ENCODE measurements at regions not wholly inside any gene's neighbourhood (a gene's known extent, or its start where the extent isn't known, plus 50 kb on each side); places are given as distances from the start of the nearest gene placed in this dataset.

- no peaks in the 10 kb centered on the region for H3K27me3 ChIP-seq (replicated peaks; ENCODE audit: insufficient read depth)
- H3K4me3 ChIP-seq = no peak overlapping the region
- TF ChIP-seq POLR2AphosphoS5 (IDR thresholded peaks at IDR 0.05) = no peak
- no peak for TF ChIP-seq POLR2A (IDR thresholded peaks at IDR 0.05)
- no peak for TF ChIP-seq CTCF (IDR thresholded peaks at IDR 0.05)
- DNase-seq (ENCODE audit: low spot score) = no peak
- no peaks in the 10 kb centered on the region for H3K36me3 ChIP-seq
- H3K9me3 ChIP-seq = no peaks in the 10 kb centered on the region
- no peaks in the 10 kb centered on the region for H3K4me1 ChIP-seq (replicated peaks)
- H3K27ac ChIP-seq = no peak overlapping the region
- 84% methylated on average over 1 of the region's 1 CpG for WGBS
- intact Hi-C loops (cut with DNase I) = no loop called here
These were observed 132.4 kb downstream of the FAR1 start for GRCh38 chr11:13800901-13801300.

- TF ChIP-seq CTCF (IDR thresholded peaks at IDR 0.05) = no peak
- no peak for TF ChIP-seq POLR2A (IDR thresholded peaks at IDR 0.05)
- TF ChIP-seq POLR2AphosphoS5 (IDR thresholded peaks at IDR 0.05) = no peak
- WGBS = 69% methylated on average over 2 of the region's 2 CpGs
These were observed 144.2 kb upstream of the SPON1 start for GRCh38 chr11:13818325-13818724.

GRCh38 chr11:13826505-13827278 lies 135.8 kb upstream of the SPON1 start:
- Histone ChIP-seq H3K4me3 (no peak overlapping the region), H3K27me3 (replicated peaks; ENCODE audit: insufficient read depth) (no peaks in the 10 kb centered on the region), H3K36me3 (no peaks in the 10 kb centered on the region), H3K4me1 (replicated peaks) (no peaks in the 10 kb centered on the region), H3K9me3 (no peaks in the 10 kb centered on the region), H3K27ac (no peak overlapping the region)
- intact Hi-C loops (cut with DNase I) = no loop called here
- no peak for DNase-seq (ENCODE audit: low spot score)
- no peak for TF ChIP-seq POLR2A (IDR thresholded peaks at IDR 0.05)
- TF ChIP-seq POLR2AphosphoS5 (IDR thresholded peaks at IDR 0.05) = no peak
- no peak for TF ChIP-seq CTCF (IDR thresholded peaks at IDR 0.05)
- 79% methylated on average over 4 of the region's 4 CpGs for WGBS

More at GRCh38 chr11:13818325-13818724, 144.2 kb upstream of the SPON1 start:
- no peak overlapping the region for H3K4me3 ChIP-seq
- no peaks in the 10 kb centered on the region for H3K9me3 ChIP-seq
- no peaks in the 10 kb centered on the region for H3K27me3 ChIP-seq (replicated peaks; ENCODE audit: insufficient read depth)
- intact Hi-C loops (cut with DNase I) = no loop called here
- no peaks in the 10 kb centered on the region for H3K36me3 ChIP-seq
- DNase-seq (ENCODE audit: low spot score) = no peak
- H3K27ac ChIP-seq = no peak overlapping the region
- no peaks in the 10 kb centered on the region for H3K4me1 ChIP-seq (replicated peaks)

GRCh38 chr11:13831696-13832095 lies 130.8 kb upstream of the SPON1 start:
- Histone ChIP-seq H3K4me1 (replicated peaks) (no peaks in the 10 kb centered on the region), H3K27ac (no peak overlapping the region), H3K36me3 (no peaks in the 10 kb centered on the region), H3K27me3 (replicated peaks; ENCODE audit: insufficient read depth) (no peaks in the 10 kb centered on the region), H3K9me3 (no peaks in the 10 kb centered on the region), H3K4me3 (no peak overlapping the region)
- intact Hi-C loops (cut with DNase I) = no loop called here
- no peak for DNase-seq (ENCODE audit: low spot score)
- TF ChIP-seq CTCF (IDR thresholded peaks at IDR 0.05) = no peak

GRCh38 chr11:13834463-13834862 lies 128.1 kb upstream of the SPON1 start:
- WGBS = 66% methylated on average over 3 of the region's 3 CpGs
- TF ChIP-seq POLR2A (IDR thresholded peaks at IDR 0.05) (no peak), POLR2AphosphoS5 (IDR thresholded peaks at IDR 0.05) (no peak), CTCF (IDR thresholded peaks at IDR 0.05) (no peak)

More at GRCh38 chr11:13834463-13834862, 128.1 kb upstream of the SPON1 start:
- no peaks in the 10 kb centered on the region for H3K4me1 ChIP-seq (replicated peaks)
- DNase-seq (ENCODE audit: low spot score) = no peak
- H3K36me3 ChIP-seq = no peaks in the 10 kb centered on the region
- no peaks in the 10 kb centered on the region for H3K27me3 ChIP-seq (replicated peaks; ENCODE audit: insufficient read depth)
- intact Hi-C loops (cut with DNase I) = no loop called here
- H3K9me3 ChIP-seq = no peaks in the 10 kb centered on the region
- H3K27ac ChIP-seq = no peak overlapping the region
- H3K4me3 ChIP-seq = no peak overlapping the region

Data from prostate gland (tissue), 2 donors.